NCI-H226 (cell line): ENCODE measurements at regions not wholly inside any gene's neighbourhood (a gene's known extent, or its start where the extent isn't known, plus 50 kb on each side); places are given as distances from the start of the nearest gene placed in this dataset.

Experiments used
- DNase-seq: peaks from one replicate; pipeline ENCODE4 v3.0.0-alpha.2; 2015

GRCh38 chr3:193754719-193755118, 161.7 kb downstream of the OPA1 start:
- DNase-seq, result no peak

GRCh38 chr3:193756536-193756935, 163.5 kb downstream of the OPA1 start:
- DNase-seq, result no peak

- no peak for DNase-seq
Measured at GRCh38 chr3:193757457-193757856, 164.4 kb downstream of the OPA1 start.

- no peak for DNase-seq
Measured at GRCh38 chr3:193761969-193762368, 169.0 kb downstream of the OPA1 start.

- no peak for DNase-seq
Measured at GRCh38 chr3:193762657-193763056, 169.6 kb downstream of the OPA1 start.

GRCh38 chr3:193764959-193765358, 172.0 kb downstream of the OPA1 start:
- no peak for DNase-seq

GRCh38 chr3:193767353-193768069, 174.5 kb downstream of the OPA1 start:
- no peak for DNase-seq

GRCh38 chr3:193768070-193768394, 175.0 kb downstream of the OPA1 start:
- DNase-seq, result no peak

- no peak for DNase-seq
Measured at GRCh38 chr3:193769437-193769836, 176.4 kb downstream of the OPA1 start.

GRCh38 chr3:193771011-193771652, 178.1 kb downstream of the OPA1 start:
- DNase-seq, result no peak

- no peak for DNase-seq
Measured at GRCh38 chr3:193771653-193772421, 178.8 kb downstream of the OPA1 start.

- DNase-seq, result no peak
Measured at GRCh38 chr3:193772422-193772763, 179.4 kb downstream of the OPA1 start.

- DNase-seq, result no peak
Measured at GRCh38 chr3:193773266-193774220, 180.5 kb downstream of the OPA1 start.

- DNase-seq, result no peak
Measured at GRCh38 chr3:193774272-193774915, 181.4 kb downstream of the OPA1 start.

- no peak for DNase-seq
Measured at GRCh38 chr3:193774916-193775285, 181.9 kb downstream of the OPA1 start.

- DNase-seq, result no peak
Measured at GRCh38 chr3:193775421-193776077, 182.5 kb downstream of the OPA1 start.

- no peak for DNase-seq
Measured at GRCh38 chr3:193776626-193777358, 183.8 kb downstream of the OPA1 start.

GRCh38 chr3:193777524-193777923, 184.5 kb downstream of the OPA1 start:
- DNase-seq, result no peak

- no peak for DNase-seq
Measured at GRCh38 chr3:193778676-193779075, 185.7 kb downstream of the OPA1 start.

- no peak for DNase-seq
Measured at GRCh38 chr3:193779933-193780332, 186.9 kb downstream of the OPA1 start.

GRCh38 chr3:193780397-193780796, 187.4 kb downstream of the OPA1 start:
- no peak for DNase-seq
